Loucy (cell line): ENCODE measurements at regions not wholly inside any gene's neighbourhood (a gene's known extent, or its start where the extent isn't known, plus 50 kb on each side); places are given as distances from the start of the nearest gene placed in this dataset.

Source experiments
- CTCF ChIP-seq: fragments of 200-600 bp; sonication (generic); conservative IDR thresholded peaks from 2 replicates; pipeline ENCODE4 v1.5.1; 2014; ENCODE audit warnings: mild to moderate bottlenecking, antibody characterized with exemption, low read length
- EZH2phosphoT487 ChIP-seq: fragments of 200-600 bp; IDR thresholded peaks from 2 replicates; pipeline ENCODE4 v1.6.1; 2018; ENCODE audit warnings: antibody characterized with exemption, mild to moderate bottlenecking, moderate library complexity, borderline replicate concordance

GRCh38 chr6:40889137-40889832 lies 149.7 kb downstream of the UNC5CL start:
- no peak for TF ChIP-seq CTCF
- no peak for TF ChIP-seq EZH2phosphoT487
